Hepatocyte (in vitro differentiated cells): ENCODE measurements at regions not wholly inside any gene's neighbourhood (a gene's known extent, or its start where the extent isn't known, plus 50 kb on each side); places are given as distances from the start of the nearest gene placed in this dataset.

Experiments used
- DNase-seq: peaks from one replicate; pipeline ENCODE4 v3.0.0-alpha.2; 2016; ENCODE audit warnings: low spot score
- H2AFZ ChIP-seq: fragments of 200-600 bp; sonication (generic); 2 replicates; pipeline ENCODE4 v1.6.0; 2016; ENCODE audit warnings: antibody characterized with exemption, mild to moderate bottlenecking
- H3K27ac ChIP-seq: fragments of 200-600 bp; sonication (generic); 2 replicates; pipeline ENCODE4 v1.5.1; 2016; ENCODE audit warnings: mild to moderate bottlenecking
- H3K27me3 ChIP-seq: fragments of 200-600 bp; sonication (generic); 2 replicates; pipeline ENCODE4 v1.6.1; 2016
- H3K36me3 ChIP-seq: fragments of 200-600 bp; sonication (generic); replicated peaks from 2 replicates; pipeline ENCODE4 v1.5.1; 2016; ENCODE audit warnings: low read depth; ENCODE audit not compliant: insufficient read depth
- H3K4me1 ChIP-seq: fragments of 200-600 bp; sonication (generic); 2 replicates; pipeline ENCODE4 v1.5.1; 2016; ENCODE audit warnings: mild to moderate bottlenecking, moderate library complexity; ENCODE audit not compliant: insufficient read depth
- H3K4me2 ChIP-seq: fragments of 200-600 bp; sonication (generic); 2 replicates; pipeline ENCODE4 v1.6.0; 2016
- H3K4me3 ChIP-seq: fragments of 200-600 bp; sonication (generic); 2 replicates; pipeline ENCODE4 v1.5.1; 2016; ENCODE audit warnings: mild to moderate bottlenecking
- H3K79me2 ChIP-seq: fragments of 200-600 bp; sonication (generic); 2 replicates; pipeline ENCODE4 v1.6.0; 2017; ENCODE audit warnings: mild to moderate bottlenecking
- H3K9me2 ChIP-seq: fragments of 200-600 bp; sonication (generic); replicated peaks from 2 replicates; pipeline ENCODE4 v1.6.0; 2017; ENCODE audit warnings: mild to moderate bottlenecking; ENCODE audit not compliant: insufficient read depth
- H3K9me3 ChIP-seq: fragments of 200-600 bp; sonication (generic); 2 replicates; pipeline ENCODE4 v1.5.1; 2016; ENCODE audit warnings: low read depth, mild to moderate bottlenecking
- H4K20me1 ChIP-seq: fragments of 200-600 bp; sonication (generic); 2 replicates; pipeline ENCODE4 v1.6.0; 2016; ENCODE audit warnings: mild to moderate bottlenecking; ENCODE audit not compliant: insufficient read depth, poor library complexity, severe bottlenecking
- CTCF ChIP-seq: fragments of 200-600 bp; sonication (generic); IDR thresholded peaks from 2 replicates; pipeline ENCODE4 v1.5.1; 2016; ENCODE audit warnings: antibody characterized with exemption, mild to moderate bottlenecking; ENCODE audit not compliant: poor library complexity
- EZH2 ChIP-seq: fragments of 200-600 bp; sonication (generic); IDR thresholded peaks from 2 replicates; pipeline ENCODE4 v1.6.1; 2016; ENCODE audit warnings: antibody characterized with exemption, mild to moderate bottlenecking, borderline replicate concordance
- EZH2phosphoT487 ChIP-seq: fragments of 200-600 bp; sonication (generic); IDR thresholded peaks from one replicate; pipeline ENCODE4 v1.6.1; 2018; ENCODE audit warnings: antibody characterized with exemption, mild to moderate bottlenecking, low read depth, moderate library complexity; ENCODE audit not compliant: unreplicated experiment, severe bottlenecking
- WGBS: methylation state at CpG from one replicate; pipeline ENCODE4 v1.1.6; 2016; ENCODE audit warnings: low lambda C conversion rate; ENCODE audit errors: missing lambda C conversion rate; 5-methylcytosine and 5-hydroxymethylcytosine counted together

DNA sequence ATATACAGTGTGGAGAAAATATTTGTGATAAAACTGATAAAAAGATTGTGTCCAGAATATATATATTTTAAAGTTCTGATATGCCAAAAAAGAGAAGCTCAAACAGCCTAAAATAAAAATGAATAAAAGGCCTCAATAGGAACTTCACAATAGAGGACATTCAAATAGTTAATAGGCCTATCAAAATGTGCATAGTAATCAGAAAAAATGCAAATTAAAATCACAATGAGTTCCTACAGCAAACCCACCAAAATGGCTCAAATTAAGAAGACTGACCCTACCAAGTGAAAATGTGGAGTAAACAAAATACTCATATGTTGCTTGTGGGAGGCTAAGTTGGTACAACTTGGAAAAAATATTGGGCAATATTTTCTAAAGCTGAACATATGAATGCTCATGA is 57.6 kb upstream of the COG2 start:
- Histone ChIP-seq H3K36me3 (no peaks in the 10 kb centered on the region), H3K79me2 (no peaks in the 10 kb centered on the region), H3K27ac (no peak overlapping the region), H3K4me3 (no peak overlapping the region), H4K20me1 (no peaks in the 10 kb centered on the region), H2AFZ (no peak overlapping the region), H3K27me3 (no peaks in the 10 kb centered on the region), H3K9me2 (no peaks in the 10 kb centered on the region), H3K4me2 (no peak overlapping the region), H3K4me1 (no peaks in the 10 kb centered on the region), H3K9me3 (no peaks in the 10 kb centered on the region)
- no peak for DNase-seq
- no peak for TF ChIP-seq EZH2phosphoT487
- TF ChIP-seq CTCF, result no peak
- no peak for TF ChIP-seq EZH2

GRCh38 chr1:230581446-230582079 is 60.7 kb upstream of the COG2 start:
- Histone ChIP-seq H3K79me2 (no peaks in the 10 kb centered on the region), H3K4me3 (no peak overlapping the region), H3K36me3 (no peaks in the 10 kb centered on the region), H3K9me2 (no peaks in the 10 kb centered on the region), H3K4me1 (no peaks in the 10 kb centered on the region), H3K27me3 (no peaks in the 10 kb centered on the region), H4K20me1 (no peaks in the 10 kb centered on the region), H3K4me2 (no peak overlapping the region), H3K9me3 (no peaks in the 10 kb centered on the region), H3K27ac (no peak overlapping the region), H2AFZ (no peak overlapping the region)
- WGBS, result 83% methylated on average over 19 of the region's 19 CpGs
- DNase-seq, result no peak
- TF ChIP-seq CTCF, result no peak
- TF ChIP-seq EZH2phosphoT487, result no peak
- TF ChIP-seq EZH2, result no peak

DNA sequence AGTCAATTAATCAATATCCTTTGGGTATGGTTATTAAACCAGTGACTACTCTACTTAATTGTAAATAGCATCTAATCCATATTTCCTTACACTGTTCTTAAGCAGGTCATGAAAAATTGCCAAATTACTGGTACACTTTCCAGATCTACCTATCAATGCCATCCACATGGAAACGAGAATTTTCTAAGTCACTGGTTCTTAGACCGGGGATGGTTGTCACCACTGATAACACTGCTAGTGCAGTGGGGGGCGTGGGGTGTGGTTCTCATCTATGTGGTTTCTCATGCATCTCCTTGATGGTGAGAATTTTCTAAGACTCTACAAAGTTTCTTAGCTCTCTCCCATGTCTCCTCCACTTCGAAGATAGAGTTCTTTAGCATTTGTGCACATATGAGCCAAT is 63.7 kb upstream of the COG2 start:
- Histone ChIP-seq H3K9me3 (no peaks in the 10 kb centered on the region), H4K20me1 (no peaks in the 10 kb centered on the region), H3K9me2 (no peaks in the 10 kb centered on the region), H3K36me3 (no peaks in the 10 kb centered on the region), H3K4me3 (no peak overlapping the region), H2AFZ (no peak overlapping the region), H3K4me1 (peaks cover 4% of the 10 kb centered on the region), H3K4me2 (no peak overlapping the region), H3K27me3 (no peaks in the 10 kb centered on the region), H3K79me2 (no peaks in the 10 kb centered on the region), H3K27ac (no peak overlapping the region)
- DNase-seq, result no peak
- WGBS, result 78% methylated on average over 4 of the region's 4 CpGs
- TF ChIP-seq EZH2phosphoT487 (no peak), EZH2 (no peak), CTCF (no peak)

- no peak overlapping the region for H3K27ac ChIP-seq
Measured at GRCh38 chr1:230577537-230577936, 64.7 kb upstream of the COG2 start.

More at GRCh38 chr1:230577537-230577936, 64.7 kb upstream of the COG2 start:
- Histone ChIP-seq H3K9me3 (no peaks in the 10 kb centered on the region), H4K20me1 (no peaks in the 10 kb centered on the region), H3K4me2 (no peak overlapping the region), H3K9me2 (no peaks in the 10 kb centered on the region), H3K36me3 (no peaks in the 10 kb centered on the region), H3K4me1 (peaks cover 10% of the 10 kb centered on the region), H3K4me3 (no peak overlapping the region), H3K27me3 (no peaks in the 10 kb centered on the region), H2AFZ (no peak overlapping the region), H3K79me2 (no peaks in the 10 kb centered on the region)
- 100% methylated on average over 1 of the region's 3 CpGs for WGBS
- no peak for DNase-seq
- TF ChIP-seq EZH2phosphoT487 (no peak), CTCF (no peak), EZH2 (no peak)
